ENCODE measurements at regions not wholly inside any gene's neighbourhood (a gene's known extent, or its start where the extent isn't known, plus 50 kb on each side); places are given as distances from the start of the nearest gene placed in this dataset.

DNA sequence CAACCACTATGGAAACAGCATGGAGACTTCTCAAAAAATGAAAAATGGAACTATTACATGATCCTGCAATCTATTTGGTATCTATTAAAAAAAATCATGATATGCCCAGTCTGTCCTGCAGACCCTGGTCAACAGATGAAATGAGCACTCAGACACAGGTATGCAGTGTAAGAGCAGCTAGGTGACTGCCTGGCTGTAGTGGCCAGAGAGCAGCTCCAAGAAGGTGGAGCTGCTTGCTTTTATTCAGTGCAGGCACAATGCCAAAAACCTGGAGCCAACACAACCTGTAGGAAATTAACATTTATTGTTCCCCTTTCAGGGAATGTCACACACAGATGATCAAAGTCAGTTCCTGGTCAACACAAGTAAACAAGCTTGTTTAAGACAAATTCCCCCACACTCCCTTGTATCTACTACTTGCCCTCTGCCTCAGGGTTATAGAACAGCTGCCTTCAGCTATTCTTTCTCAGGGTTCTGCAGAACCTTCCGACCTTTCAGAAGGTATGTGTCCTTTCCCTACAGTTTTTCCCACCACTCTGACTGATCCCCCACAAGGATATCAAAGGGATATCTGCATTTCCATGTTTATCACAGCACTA, 933.7 kb upstream of the SLITRK5 start:
- H3K4me3 ChIP-seq (ENCODE audit: low read depth, low read length), result no peak overlapping the region
- TF ChIP-seq CTCF (IDR thresholded peaks at IDR 0.05; ENCODE audit: borderline replicate concordance, insufficient read depth, low read depth, low read length), result no peak

GRCh38 chr13:86741762-86742285, 929.3 kb upstream of the SLITRK5 start:
- no peak overlapping the region for H3K4me3 ChIP-seq (ENCODE audit: low read depth, low read length)
- TF ChIP-seq CTCF (IDR thresholded peaks at IDR 0.05; ENCODE audit: borderline replicate concordance, insufficient read depth, low read depth, low read length), result no peak

- TF ChIP-seq CTCF (IDR thresholded peaks at IDR 0.05; ENCODE audit: borderline replicate concordance, insufficient read depth, low read depth, low read length), result no peak
- no peak overlapping the region for H3K4me3 ChIP-seq (ENCODE audit: low read depth, low read length)
These were observed 913.8 kb upstream of the SLITRK5 start for GRCh38 chr13:86757236-86757978.

- no peak for TF ChIP-seq CTCF (IDR thresholded peaks at IDR 0.05; ENCODE audit: borderline replicate concordance, insufficient read depth, low read depth, low read length)
- no peak overlapping the region for H3K4me3 ChIP-seq (ENCODE audit: low read depth, low read length)
These were observed 913.1 kb upstream of the SLITRK5 start for GRCh38 chr13:86758116-86758515.

- no peak for TF ChIP-seq CTCF (IDR thresholded peaks at IDR 0.05; ENCODE audit: borderline replicate concordance, insufficient read depth, low read depth, low read length)
These were observed 910.6 kb upstream of the SLITRK5 start for GRCh38 chr13:86760620-86761019.

GRCh38 chr13:86765462-86765861, 905.7 kb upstream of the SLITRK5 start:
- no peak for TF ChIP-seq CTCF (IDR thresholded peaks at IDR 0.05; ENCODE audit: borderline replicate concordance, insufficient read depth, low read depth, low read length)
- H3K4me3 ChIP-seq (ENCODE audit: low read depth, low read length), result no peak overlapping the region

More at GRCh38 chr13:86760620-86761019, 910.6 kb upstream of the SLITRK5 start:
- no peak overlapping the region for H3K4me3 ChIP-seq (ENCODE audit: low read depth, low read length)

GRCh38 chr13:86788616-86789015, 882.6 kb upstream of the SLITRK5 start:
- no peak overlapping the region for H3K4me3 ChIP-seq (ENCODE audit: low read depth, low read length)
- no peak for TF ChIP-seq CTCF (IDR thresholded peaks at IDR 0.05; ENCODE audit: borderline replicate concordance, insufficient read depth, low read depth, low read length)
